BJ (cell line): ENCODE measurements at regions not wholly inside any gene's neighbourhood (a gene's known extent, or its start where the extent isn't known, plus 50 kb on each side); places are given as distances from the start of the nearest gene placed in this dataset.

ENCODE experiments used
- CTCF ChIA-PET: fragments of 350-600 bp; formaldehyde crosslinking; extraction: SDS; loops from one replicate; lab custom pipeline; 2021; ENCODE audit warnings: antibody characterized with exemption, inconsistent platforms; lab: Yijun Ruan, JAX
- POLR2A ChIA-PET: fragments of 300-600 bp; sonication (Branson Sonifier 250); formaldehyde crosslinking; extraction: SDS; loops from one replicate; lab custom pipeline; 2021; ENCODE audit warnings: antibody characterized with exemption; lab: Charles Lee
- DNase-seq: peaks from one replicate; pipeline ENCODE4 v3.0.0-alpha.2; 2011; ENCODE audit warnings: low read depth
- H3K27me3 ChIP-seq: 2 replicates; pipeline ENCODE4 v1.6.0; 2011; ENCODE audit warnings: low read length; ENCODE audit not compliant: control insufficient read depth, insufficient read depth
- H3K36me3 ChIP-seq: 2 replicates; pipeline ENCODE4 v1.5.1; 2011; ENCODE audit warnings: low read length; ENCODE audit not compliant: control insufficient read depth, insufficient read depth
- H3K4me3 ChIP-seq: 2 replicates; pipeline ENCODE4 v1.5.1; 2011; ENCODE audit warnings: low read depth, mild to moderate bottlenecking, control low read depth, low read length
- TF ChIP-seq, protein P1 (sequence below): IDR thresholded peaks from 2 replicates; pipeline ENCODE4 v1.5.1; 2011; ENCODE audit warnings: low read depth, mild to moderate bottlenecking, control low read depth, inconsistent platforms, low read length, moderate library complexity; ENCODE audit not compliant: insufficient read depth

DNA sequence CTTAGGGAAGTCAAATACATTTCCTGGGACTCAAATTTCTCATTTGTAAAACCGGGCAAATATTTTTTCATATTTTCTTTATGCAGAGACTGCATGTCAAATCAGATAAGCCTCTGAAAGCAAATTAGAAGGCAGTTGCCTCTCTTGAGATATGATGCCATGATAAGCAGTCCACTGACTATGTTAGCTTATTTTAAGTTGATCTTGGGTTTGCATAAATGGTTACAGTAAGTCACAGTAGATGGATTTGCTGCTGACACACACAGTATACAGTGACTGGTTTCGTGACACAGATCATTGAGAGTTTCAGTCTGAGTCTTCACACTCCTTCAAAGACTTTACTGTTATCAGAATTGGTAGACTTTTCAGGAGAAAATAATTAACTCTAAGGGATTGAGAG lies 927.6 kb upstream of the CDH8 start:
- TF ChIP-seq, protein P1, sequence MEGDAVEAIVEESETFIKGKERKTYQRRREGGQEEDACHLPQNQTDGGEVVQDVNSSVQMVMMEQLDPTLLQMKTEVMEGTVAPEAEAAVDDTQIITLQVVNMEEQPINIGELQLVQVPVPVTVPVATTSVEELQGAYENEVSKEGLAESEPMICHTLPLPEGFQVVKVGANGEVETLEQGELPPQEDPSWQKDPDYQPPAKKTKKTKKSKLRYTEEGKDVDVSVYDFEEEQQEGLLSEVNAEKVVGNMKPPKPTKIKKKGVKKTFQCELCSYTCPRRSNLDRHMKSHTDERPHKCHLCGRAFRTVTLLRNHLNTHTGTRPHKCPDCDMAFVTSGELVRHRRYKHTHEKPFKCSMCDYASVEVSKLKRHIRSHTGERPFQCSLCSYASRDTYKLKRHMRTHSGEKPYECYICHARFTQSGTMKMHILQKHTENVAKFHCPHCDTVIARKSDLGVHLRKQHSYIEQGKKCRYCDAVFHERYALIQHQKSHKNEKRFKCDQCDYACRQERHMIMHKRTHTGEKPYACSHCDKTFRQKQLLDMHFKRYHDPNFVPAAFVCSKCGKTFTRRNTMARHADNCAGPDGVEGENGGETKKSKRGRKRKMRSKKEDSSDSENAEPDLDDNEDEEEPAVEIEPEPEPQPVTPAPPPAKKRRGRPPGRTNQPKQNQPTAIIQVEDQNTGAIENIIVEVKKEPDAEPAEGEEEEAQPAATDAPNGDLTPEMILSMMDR: no peak
- no peak for DNase-seq
- no peaks in the 10 kb centered on the region for H3K36me3 ChIP-seq
- no peak overlapping the region for H3K4me3 ChIP-seq
- H3K27me3 ChIP-seq: no peaks in the 10 kb centered on the region
- POLR2A ChIA-PET: no interaction called here
- CTCF ChIA-PET: no interaction called here

DNA sequence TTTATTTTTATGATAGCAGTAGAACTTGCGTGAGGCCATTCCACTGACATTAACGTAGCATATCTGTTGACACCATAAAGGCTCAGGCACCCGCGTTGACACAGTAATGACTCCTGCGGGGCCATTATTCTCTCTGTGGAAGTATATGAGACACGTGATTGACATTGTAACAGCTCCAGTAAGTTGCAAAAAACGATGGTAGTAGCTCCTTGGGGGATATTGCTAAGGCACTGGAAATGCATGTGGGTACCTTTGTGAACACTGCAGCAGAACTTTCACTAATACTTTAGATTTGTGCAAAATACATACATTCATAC lies 918.8 kb upstream of the CDH8 start:
- Histone ChIP-seq H3K4me3 (no peak overlapping the region), H3K36me3 (no peaks in the 10 kb centered on the region), H3K27me3 (no peaks in the 10 kb centered on the region)
- CTCF ChIA-PET: no interaction called here
- POLR2A ChIA-PET: no interaction called here
- TF ChIP-seq, protein P1: no peak
- no peak for DNase-seq

DNA sequence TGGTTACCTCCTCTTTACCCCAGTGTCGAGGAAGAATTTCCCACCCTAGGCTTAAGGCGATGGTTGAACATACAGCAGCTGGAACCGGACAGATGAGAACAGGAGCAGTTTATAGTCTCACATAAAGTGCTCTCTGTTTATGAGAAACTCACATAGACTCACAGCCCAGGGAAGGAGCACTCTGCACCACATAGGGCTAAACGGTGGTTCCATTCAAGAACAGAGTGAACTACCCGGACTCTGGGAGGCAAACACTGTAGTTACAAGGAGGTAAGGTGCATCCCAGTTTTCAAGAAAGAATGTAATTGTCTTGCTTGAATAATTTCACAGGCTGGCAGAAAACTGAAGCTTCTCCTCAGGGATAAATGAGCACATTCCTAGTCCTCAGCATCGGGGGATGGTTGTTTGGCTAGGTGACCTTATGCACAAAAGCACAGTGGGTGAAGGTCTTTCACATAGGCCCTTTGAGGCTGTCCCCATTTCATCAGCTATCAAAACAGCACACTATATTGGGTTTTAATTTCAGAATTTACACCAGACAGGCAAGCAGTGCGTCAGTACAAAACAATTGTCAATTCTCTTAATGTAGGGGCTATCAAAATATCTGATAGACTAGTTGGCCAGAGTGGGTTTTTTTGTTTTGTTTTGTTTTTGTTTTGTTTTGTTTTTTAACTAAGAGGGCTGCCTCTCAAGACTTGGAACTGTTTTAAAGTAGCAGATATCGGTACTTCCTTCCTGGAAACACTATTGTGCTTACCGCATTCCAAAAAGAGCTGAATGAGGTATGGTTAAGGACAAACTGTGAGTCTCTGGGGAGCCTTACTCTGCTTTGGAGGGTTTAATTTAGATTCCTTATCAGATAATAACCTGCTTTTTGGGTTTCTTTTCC lies 918.1 kb upstream of the CDH8 start:
- Histone ChIP-seq H3K4me3 (no peak overlapping the region), H3K27me3 (no peaks in the 10 kb centered on the region), H3K36me3 (no peaks in the 10 kb centered on the region)
- ChIA-PET POLR2A (no interaction called here), CTCF (no interaction called here)
- TF ChIP-seq, protein P1: no peak
- DNase-seq: no peak

DNA sequence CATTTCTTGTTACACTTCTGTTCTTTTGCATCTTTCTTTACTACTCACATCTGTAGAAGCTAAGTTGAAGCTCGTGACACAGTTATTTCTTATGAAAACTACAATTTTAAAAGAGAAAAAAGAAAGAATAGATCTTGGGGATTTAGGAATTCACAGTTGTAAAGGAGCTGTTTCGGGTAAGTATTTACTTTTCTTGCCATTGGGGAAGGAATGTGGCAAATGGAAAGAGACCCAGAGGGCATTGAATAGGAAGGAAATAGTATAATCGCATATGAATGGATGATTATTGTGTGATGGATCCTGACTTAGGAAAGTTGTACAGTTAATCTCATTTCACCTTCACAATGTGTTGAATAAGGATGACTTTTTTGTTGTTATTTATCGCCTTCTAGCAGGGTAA lies 914.1 kb upstream of the CDH8 start:
- ChIA-PET CTCF (no interaction called here), POLR2A (no interaction called here)
- DNase-seq: no peak
- H3K27me3 ChIP-seq: no peaks in the 10 kb centered on the region
- TF ChIP-seq, protein P1: no peak
- no peak overlapping the region for H3K4me3 ChIP-seq
- no peaks in the 10 kb centered on the region for H3K36me3 ChIP-seq

DNA sequence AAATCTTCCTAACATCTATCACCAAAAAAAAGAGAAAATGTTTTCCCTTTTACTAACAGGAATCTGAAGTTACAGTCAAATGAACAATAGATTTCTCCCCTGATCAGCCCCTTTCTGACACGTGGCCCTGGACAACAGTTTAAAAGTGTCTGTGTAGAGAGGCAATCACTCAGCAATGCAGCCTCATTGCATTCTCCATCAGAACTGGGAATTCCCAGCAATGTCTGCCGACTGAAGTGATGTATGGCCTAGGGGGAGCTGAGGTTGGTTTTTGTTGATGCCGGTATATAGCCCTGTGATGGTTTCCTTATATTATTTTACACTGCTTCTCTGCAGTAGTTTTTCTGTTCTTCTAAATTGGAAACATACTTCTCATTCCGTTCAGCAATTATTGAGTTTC lies 904.3 kb upstream of the CDH8 start:
- ChIA-PET CTCF (no interaction called here), POLR2A (no interaction called here)
- Histone ChIP-seq H3K27me3 (no peaks in the 10 kb centered on the region), H3K4me3 (no peak overlapping the region), H3K36me3 (no peaks in the 10 kb centered on the region)
- TF ChIP-seq, protein P1: no peak
- DNase-seq: no peak
